ENCODE measurements at regions not wholly inside any gene's neighbourhood (a gene's known extent, or its start where the extent isn't known, plus 50 kb on each side); places are given as distances from the start of the nearest gene placed in this dataset.

GRCh38 chr9:117916291-117916690 is 212.1 kb downstream of the TLR4 start:
- Histone ChIP-seq H3K27ac (ENCODE audit: insufficient read depth, low read length) (no peak overlapping the region), H3K4me3 (replicated peaks in 1 of 4; ENCODE audit: control extremely low read depth in 1 of 4, insufficient read depth in 1 of 4, low read depth in 3 of 4, low read length in 4 of 4) (no peak overlapping the region), H3K36me3 (ENCODE audit: control insufficient read depth, insufficient read depth, low read length) (no peaks in the 10 kb centered on the region), H4K20me1 (ENCODE audit: control insufficient read depth, extremely low read depth, insufficient read depth, low read length) (no peaks in the 10 kb centered on the region), H3K4me2 (ENCODE audit: extremely low read depth, insufficient read depth, low read length) (no peak overlapping the region), H3K9me3 (ENCODE audit: control insufficient read depth, insufficient read depth, low read depth, low read length) (no peaks in the 10 kb centered on the region), H3K4me1 (ENCODE audit: control insufficient read depth, extremely low read depth, insufficient read depth, low read length) (no peaks in the 10 kb centered on the region), H2AFZ (ENCODE audit: low read length) (no peak overlapping the region), H3K27me3 (ENCODE audit: control insufficient read depth, insufficient read depth, low read length) (no peaks in the 10 kb centered on the region), H3K79me2 (ENCODE audit: control insufficient read depth, insufficient read depth, low read length) (no peaks in the 10 kb centered on the region), H3K9ac (ENCODE audit: insufficient read depth, low read length) (no peak overlapping the region)
- DNase-seq (ENCODE audit: low read depth in 2 of 2), result no peak
- TF ChIP-seq CTCF (conservative IDR thresholded peaks at IDR 0.05 in 1 of 2, IDR thresholded peaks at IDR 0.05 in 1 of 2; ENCODE audit: low read depth in 1 of 2, low read length in 2 of 2) (no peak), EZH2 (IDR thresholded peaks at IDR 0.05; ENCODE audit: low read length, missing control alignments) (no peak)

- Histone ChIP-seq H3K9ac (ENCODE audit: insufficient read depth, low read length) (no peak overlapping the region), H3K9me3 (ENCODE audit: control insufficient read depth, insufficient read depth, low read depth, low read length) (no peaks in the 10 kb centered on the region), H3K36me3 (ENCODE audit: control insufficient read depth, insufficient read depth, low read length) (no peaks in the 10 kb centered on the region), H3K27me3 (ENCODE audit: control insufficient read depth, insufficient read depth, low read length) (no peaks in the 10 kb centered on the region), H4K20me1 (ENCODE audit: control insufficient read depth, extremely low read depth, insufficient read depth, low read length) (no peaks in the 10 kb centered on the region), H3K4me3 (replicated peaks in 1 of 4; ENCODE audit: control extremely low read depth in 1 of 4, insufficient read depth in 1 of 4, low read depth in 3 of 4, low read length in 4 of 4) (no peak overlapping the region), H2AFZ (ENCODE audit: low read length) (no peak overlapping the region), H3K79me2 (ENCODE audit: control insufficient read depth, insufficient read depth, low read length) (no peaks in the 10 kb centered on the region), H3K4me1 (ENCODE audit: control insufficient read depth, extremely low read depth, insufficient read depth, low read length) (no peaks in the 10 kb centered on the region), H3K4me2 (ENCODE audit: extremely low read depth, insufficient read depth, low read length) (no peak overlapping the region), H3K27ac (ENCODE audit: insufficient read depth, low read length) (no peak overlapping the region)
- TF ChIP-seq EZH2 (IDR thresholded peaks at IDR 0.05; ENCODE audit: low read length, missing control alignments) (no peak), CTCF (conservative IDR thresholded peaks at IDR 0.05 in 1 of 2, IDR thresholded peaks at IDR 0.05 in 1 of 2; ENCODE audit: low read depth in 1 of 2, low read length in 2 of 2) (no peak)
- DNase-seq (ENCODE audit: low read depth in 2 of 2), result no peak
These were observed 213.7 kb downstream of the TLR4 start for GRCh38 chr9:117917873-117918272.

GRCh38 chr9:117919538-117919937 is 215.3 kb downstream of the TLR4 start:
- Histone ChIP-seq H3K9ac (ENCODE audit: insufficient read depth, low read length) (no peak overlapping the region), H3K4me3 (replicated peaks in 1 of 4; ENCODE audit: control extremely low read depth in 1 of 4, insufficient read depth in 1 of 4, low read depth in 3 of 4, low read length in 4 of 4) (no peak overlapping the region), H3K79me2 (ENCODE audit: control insufficient read depth, insufficient read depth, low read length) (no peaks in the 10 kb centered on the region), H4K20me1 (ENCODE audit: control insufficient read depth, extremely low read depth, insufficient read depth, low read length) (no peaks in the 10 kb centered on the region), H3K27ac (ENCODE audit: insufficient read depth, low read length) (no peak overlapping the region), H3K4me2 (ENCODE audit: extremely low read depth, insufficient read depth, low read length) (no peak overlapping the region), H3K36me3 (ENCODE audit: control insufficient read depth, insufficient read depth, low read length) (no peaks in the 10 kb centered on the region), H3K27me3 (ENCODE audit: control insufficient read depth, insufficient read depth, low read length) (no peaks in the 10 kb centered on the region), H2AFZ (ENCODE audit: low read length) (no peak overlapping the region), H3K4me1 (ENCODE audit: control insufficient read depth, extremely low read depth, insufficient read depth, low read length) (no peaks in the 10 kb centered on the region), H3K9me3 (ENCODE audit: control insufficient read depth, insufficient read depth, low read depth, low read length) (no peaks in the 10 kb centered on the region)
- DNase-seq (ENCODE audit: low read depth in 2 of 2), result no peak
- TF ChIP-seq CTCF (conservative IDR thresholded peaks at IDR 0.05 in 1 of 2, IDR thresholded peaks at IDR 0.05 in 1 of 2; ENCODE audit: low read depth in 1 of 2, low read length in 2 of 2), result no peak
- no peak for TF ChIP-seq EZH2 (IDR thresholded peaks at IDR 0.05; ENCODE audit: low read length, missing control alignments)
